Stimulated activated CD4-positive, alpha-beta T cell treated with anti-CD3 and anti-CD28 coated beads, Interleukin-12 subunit alpha, Interleukin-12 subunit beta, amount 100 ng/mL, for 48 hours (primary cell): ENCODE measurements at regions not wholly inside any gene's neighbourhood (a gene's known extent, or its start where the extent isn't known, plus 50 kb on each side); places are given as distances from the start of the nearest gene placed in this dataset.
A peak's percentile ranks its signal among the peaks of the same experiment; 100 is the strongest.

Experiments used
- DNase-seq, 3 donors: peaks; one replicate each; pipeline ENCODE4 v3.0.0-alpha.2; 2020; ENCODE audit warnings: low read depth in 2 of 3, low spot score in 1 of 3

DNA sequence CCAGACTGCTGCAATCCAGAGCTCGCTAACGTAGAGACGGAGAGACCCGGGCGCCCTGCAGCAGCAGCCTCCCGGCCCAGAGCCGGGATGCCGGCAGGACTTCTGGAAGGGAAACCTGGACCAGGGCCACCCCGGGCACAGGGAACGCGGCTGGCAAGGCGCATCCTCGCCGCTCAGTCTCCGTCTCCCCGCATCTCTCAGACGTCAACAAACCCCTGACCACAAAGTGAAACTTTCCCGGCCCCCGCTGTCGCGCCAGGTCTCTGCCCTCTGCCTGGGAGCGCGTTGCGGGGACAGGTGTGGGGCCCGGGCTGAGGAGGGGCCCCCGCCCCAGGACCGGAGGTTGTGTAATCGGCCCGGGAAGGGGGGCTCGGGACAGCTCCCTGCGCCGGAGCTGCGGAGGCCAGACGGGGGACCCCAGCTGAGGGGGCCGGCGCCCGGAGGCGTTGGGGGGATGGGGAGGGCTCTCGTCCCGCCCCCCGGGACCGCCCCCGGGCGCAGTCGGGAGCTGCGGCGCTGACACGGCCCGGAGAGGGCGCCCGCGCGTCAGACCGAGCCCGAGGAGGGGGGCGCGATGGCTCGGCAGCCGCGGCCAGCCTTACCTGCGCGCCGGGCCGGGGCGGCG, 116.6 kb upstream of the HIVEP3 start:
- peak in 2 of 3 donors; percentile 18 to 37 for DNase-seq

DNA sequence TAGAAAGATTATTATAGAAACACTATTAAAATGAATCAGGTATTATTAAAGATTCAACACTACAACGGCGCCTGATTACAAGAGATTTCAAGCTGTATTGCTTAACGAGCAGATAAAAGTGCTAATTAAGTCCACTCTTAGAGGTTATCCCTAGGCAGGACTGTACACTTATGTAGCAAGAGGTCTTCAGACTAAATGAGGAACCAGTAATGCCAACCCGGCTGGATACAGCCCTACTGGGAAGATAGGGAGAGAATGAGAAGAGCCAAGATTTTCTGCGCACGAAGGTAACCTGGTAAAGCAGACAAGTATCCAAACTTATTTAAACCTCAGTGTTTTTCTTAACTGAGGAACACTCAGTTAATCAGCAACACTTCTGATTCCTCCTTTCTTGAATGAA, 115.7 kb upstream of the HIVEP3 start:
- no peak for DNase-seq

DNA sequence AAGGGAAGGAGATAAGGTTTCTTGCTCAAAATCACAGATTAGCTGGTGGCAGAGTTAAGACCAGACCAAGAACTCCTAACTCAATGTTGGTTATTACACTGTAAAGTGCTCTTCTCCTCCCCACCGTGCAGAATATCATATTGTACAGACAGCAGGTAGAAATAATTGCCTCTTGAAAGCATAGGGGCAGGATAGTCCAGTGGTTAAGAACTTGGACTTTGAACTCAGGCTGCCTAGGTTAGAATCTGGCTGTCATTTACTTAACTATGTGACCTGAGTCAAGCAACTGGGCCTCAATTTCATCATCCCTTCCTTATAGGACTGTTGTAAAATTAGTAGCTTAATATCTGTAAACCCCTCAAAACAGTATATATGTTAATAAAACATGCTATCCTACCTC, 114.9 kb upstream of the HIVEP3 start:
- DNase-seq: no peak

DNA sequence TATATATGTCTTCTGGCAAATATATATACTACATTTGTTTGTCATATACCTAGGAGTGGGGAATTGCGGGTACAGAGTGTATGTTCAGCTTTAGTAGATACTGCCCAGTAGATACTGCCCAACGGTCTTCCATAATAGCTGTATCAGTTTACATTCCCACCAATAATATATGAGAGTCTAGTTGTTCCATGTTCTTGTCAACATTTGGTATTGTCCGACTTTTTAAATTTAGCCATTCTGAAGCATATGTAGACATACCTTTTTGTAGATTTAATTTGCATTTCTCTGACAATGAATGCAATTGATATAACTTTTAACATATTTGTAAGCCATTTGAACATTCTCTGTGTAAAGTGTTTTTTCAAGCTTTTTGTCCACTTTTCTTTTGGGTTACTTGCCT, 99.0 kb upstream of the HIVEP3 start:
- DNase-seq: no peak

DNA sequence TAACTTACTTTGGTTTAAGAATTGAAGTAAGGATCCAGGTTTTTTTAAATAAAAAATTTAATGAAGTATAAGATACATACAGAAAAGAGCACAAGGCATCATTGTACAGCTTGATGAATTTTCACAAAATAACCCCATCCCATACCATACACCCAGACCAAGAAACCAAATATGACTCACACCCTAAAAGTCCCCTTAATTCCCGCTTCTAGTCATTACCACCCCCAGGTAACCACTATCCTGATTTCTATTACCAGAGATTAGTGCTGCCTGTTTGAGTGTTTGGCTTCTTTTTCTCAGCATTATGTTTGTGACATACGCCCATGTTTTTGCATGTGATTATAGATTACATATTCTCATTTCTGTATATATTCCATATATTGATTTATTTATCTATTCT, 98.5 kb upstream of the HIVEP3 start:
- DNase-seq: peak in 1 of 3 donors; percentile 24

DNA sequence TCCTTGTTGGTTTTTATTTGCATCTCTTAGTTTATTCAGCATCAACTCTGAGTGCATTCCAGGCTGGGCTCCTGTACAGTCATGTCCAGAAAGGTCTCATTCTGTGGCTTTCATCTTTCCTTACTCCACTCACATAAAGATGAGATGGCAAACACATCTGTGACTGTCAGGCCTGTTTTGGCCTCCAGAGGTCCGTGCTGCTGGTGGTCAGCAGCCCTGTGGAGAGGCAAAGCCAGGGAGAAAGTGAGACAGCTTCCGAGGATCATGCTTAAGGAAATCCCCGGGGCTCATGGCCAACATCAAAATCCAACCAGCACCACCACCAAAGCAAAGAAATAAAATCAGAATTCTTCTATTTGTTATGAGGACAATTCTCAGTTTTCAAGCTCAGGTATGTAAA, 96.1 kb upstream of the HIVEP3 start:
- no peak for DNase-seq

DNA sequence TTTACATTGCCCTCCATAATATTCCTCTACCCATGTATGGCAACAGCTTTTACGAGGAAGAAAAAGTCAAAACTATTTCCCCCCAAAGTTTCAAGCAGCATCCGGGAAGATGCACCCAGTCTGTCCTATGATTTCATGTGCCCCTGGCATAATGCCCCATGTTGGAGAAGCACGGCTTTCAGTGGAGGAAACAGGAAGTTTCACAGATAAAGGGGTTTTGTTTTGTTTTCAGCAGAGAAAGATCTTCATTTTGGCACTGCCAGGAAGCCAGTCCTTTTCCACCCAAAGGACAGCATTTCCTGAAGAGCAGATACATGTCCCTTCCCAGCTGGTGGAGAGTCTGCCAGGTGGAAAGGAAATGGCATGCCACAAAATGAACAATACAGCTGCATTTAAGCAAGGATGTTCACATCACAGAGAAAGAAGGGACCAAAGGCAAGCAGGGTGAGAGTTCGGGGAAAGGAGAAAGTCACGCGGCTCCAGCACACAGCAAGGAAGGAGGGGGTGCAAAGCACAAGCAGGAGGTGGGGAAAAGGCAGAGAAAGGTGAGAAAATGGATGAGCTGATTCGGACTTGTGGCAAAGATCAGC, 95.3 kb upstream of the HIVEP3 start:
- DNase-seq: no peak

DNA sequence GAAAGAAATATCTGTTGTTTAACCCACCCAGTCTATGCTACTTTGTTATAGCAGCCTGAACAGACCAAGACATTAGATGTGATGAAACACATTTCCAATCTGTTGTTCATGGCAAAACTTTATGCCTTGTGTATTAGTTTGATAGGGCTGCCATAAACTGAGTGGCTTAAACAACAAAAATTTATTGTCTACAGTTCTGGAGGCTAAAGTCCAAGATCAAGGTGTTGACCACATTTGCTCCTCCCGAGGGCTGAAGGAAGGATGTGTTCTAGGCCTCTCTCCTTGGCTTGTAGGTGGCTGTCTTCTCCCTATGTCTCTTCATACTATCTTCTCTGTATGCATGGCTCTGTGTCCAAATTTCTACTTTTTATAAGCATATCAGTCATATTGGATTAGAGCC, 94.1 kb upstream of the HIVEP3 start:
- DNase-seq: no peak

DNA sequence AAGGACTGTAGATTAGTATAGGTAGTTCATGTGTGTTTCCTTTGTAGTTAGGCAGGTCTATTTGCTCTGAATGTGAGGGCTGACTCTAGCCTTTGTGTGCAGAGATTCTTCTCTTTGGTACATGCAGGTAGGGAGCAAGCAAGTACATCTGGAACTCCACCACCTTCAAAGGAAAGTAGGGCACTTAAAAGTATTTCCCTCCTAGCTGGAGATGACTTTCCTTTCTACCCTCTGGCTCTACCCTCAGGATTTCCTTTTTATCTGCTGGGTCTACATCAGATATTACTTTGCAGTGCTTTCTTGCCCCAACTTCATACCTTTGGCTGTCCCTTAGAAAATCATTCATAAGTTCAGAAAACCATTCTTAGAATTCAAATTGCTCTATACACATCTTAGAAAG, 91.7 kb upstream of the HIVEP3 start:
- no peak for DNase-seq

DNA sequence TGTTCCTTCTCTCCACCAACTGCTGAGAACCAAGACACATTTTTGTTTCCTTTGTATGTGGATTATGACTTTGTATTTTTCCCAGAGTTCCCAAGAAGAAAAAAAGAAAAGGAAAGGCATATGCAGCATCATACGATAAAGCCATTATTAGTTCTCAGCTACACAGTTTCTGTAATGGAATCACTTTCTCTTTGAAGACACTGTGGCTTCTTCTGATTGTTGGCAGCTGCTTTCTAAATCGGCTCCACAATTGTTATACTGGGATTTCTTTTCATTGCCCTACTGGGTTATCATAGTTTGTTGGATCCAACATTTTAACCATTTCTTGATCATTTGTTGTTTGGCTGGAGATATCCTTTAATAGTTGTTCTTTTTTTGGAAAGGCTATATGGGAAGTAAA, 89.5 kb upstream of the HIVEP3 start:
- no peak for DNase-seq

DNA sequence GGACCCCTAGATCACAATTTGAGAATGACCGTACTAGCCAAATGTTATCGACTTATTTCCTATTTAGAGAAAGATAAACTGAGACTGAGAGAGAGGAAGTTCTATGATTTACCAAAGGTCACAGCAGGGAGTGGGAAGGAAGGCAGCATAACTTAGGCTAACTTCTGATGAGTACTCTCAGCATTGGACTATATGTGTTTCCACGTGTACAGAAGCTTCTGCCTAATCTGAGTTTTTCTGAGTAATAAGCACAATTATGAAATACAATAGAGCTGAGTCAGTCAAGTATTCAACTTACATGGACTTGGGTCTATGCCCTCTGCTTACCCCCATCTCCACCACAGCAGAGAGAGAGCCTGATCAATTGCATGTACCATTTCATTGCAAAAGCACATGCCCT, 88.1 kb upstream of the HIVEP3 start:
- no peak for DNase-seq

DNA sequence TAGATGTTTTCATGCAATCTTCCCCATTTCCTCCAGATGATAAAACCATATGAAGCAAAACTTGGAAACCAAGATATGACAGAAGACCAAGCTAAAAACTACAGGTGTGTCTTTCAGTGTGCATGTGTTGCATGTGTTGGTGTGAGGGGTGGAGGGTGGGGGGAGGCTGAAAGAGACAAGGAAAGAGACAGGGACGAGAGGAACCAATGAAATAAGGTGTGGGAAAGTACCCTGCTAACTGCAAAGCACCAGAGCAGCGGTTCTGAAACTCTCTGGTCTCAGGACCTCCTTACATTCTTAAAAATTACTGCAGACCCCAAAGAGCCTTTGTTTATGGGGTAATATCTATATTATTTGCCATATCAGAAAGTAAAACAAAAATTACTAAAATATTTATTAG, 87.4 kb upstream of the HIVEP3 start:
- no peak for DNase-seq

DNA sequence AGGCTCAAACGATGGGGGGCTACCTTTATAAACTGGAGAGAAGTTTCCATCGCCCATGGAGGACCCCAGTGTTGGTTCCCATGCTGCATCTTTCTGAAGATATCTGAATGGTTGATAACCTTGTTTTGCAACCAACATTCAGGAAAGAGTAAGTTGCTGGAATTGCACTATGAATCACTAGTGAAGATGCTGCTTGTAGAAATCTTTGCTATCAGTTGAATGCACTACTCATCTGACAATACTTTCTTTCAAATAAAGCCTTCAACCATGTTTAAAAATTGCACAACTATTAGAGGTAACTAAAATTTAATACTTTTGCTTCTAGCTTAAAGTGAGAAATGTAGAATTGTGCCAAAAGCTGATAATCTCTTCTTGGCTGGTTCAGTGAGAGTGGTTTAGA, 86.8 kb upstream of the HIVEP3 start:
- no peak for DNase-seq

DNA sequence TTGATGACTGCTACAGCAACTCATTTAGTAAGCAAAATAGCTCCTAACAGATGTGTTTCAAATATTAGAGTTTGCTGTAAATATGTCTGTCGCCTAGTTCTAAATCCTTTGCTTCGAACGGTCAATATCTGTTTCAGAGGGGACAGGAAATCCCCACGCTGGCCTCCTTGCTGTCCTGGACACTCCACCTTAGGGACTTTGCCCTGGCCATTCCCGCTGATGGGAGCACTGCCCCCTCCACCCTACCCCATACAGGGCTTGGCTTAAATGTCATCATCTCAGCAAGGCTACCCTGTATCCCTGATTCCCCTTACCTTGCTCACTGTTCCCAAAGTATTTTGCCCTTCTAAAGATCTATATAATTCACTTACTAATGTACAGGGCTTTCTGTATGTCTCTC, 86.1 kb upstream of the HIVEP3 start:
- no peak for DNase-seq

DNA sequence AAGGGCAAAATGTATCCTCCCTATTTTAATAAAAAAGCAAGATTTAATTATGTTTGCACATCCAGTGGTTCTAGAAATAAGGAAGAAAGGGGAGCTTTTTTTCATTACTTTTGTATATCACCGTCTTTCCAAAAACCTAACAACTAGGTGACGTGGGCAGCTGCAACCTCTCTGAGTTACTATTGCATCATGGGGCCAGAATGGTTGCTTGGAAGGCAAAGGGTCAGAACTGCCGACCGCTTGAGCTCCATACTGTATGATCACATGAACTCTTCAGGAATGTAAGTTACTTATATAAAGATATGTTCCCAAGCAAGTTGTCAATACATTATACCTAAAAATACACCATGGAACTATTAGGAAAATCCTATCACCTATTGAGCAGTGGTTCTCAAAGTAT, 85.6 kb upstream of the HIVEP3 start:
- DNase-seq: no peak

DNA sequence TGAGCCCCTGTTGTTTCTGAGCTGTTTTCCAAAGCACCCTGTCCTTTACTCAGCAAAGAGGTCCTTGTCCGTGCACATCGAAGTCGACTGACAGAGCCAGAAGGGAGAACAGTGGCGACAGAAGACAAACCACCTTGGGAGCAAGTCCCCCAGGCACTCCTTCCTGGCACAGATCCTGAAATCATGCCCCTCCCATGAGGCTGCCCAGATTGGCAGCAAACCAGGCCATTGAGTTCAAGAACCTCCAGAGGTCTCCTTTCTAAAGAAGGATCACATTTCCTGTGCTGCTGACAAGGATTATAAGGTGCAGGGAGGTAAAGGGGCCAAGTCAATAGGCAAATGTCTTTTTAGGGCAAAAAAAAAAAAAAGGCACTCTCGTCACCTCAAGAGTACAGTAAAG, 84.7 kb upstream of the HIVEP3 start:
- DNase-seq: no peak

DNA sequence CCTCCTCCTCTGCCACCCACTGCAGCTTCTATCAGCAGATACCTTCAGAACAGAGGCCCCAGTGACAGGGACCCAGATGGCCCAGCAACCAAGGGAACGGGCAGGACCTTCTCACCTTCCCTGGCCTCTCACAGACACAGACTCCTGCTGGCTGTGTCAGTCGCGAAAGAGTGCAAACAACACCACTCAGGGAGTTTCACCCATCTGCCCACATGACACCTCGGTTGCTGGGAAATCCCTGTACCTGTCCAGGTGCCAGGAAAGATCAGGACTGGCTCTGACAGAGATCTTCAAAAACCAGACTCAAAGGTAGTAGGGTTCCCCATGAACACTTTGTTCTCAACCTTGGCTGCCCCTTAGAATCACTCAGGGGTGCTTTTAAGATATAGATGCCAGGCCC, 83.5 kb upstream of the HIVEP3 start:
- no peak for DNase-seq

DNA sequence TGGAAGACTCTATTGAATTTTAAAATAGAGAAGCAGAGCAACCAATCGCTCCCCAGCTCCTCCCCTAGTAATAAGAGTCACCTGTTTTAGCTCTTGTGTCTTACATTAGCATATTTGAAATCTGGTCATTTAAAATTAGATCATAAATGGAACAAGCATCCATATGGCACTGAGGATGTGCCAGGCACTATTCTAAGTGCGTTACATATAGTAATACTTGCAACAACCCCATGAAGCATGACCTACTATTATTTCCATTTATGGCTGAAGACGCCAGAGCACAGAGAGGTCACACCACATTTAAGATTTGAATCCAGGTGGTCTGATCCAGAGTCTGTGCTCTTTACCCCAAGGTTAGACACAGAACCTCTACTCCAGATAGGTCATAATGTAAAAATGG, 82.0 kb upstream of the HIVEP3 start:
- DNase-seq: no peak

DNA sequence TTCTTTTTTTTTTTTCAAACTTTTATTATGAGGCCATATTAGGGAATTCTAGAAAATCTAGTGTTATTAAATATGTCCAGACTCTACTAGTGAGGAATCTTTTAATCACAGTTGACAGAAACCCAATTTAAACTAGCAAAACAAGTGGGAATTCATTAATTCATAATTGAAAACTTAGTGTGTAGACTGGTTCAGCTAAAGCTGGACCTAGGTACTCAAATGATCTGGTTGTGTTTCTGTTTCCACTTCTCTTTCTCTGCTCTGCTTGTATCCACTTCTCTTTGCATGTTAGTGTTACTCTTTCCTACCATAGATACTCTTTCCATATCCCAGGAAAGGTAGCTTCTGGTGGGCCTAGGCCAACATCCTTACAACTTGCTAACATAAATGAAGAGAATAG, 81.2 kb upstream of the HIVEP3 start:
- DNase-seq: no peak

DNA sequence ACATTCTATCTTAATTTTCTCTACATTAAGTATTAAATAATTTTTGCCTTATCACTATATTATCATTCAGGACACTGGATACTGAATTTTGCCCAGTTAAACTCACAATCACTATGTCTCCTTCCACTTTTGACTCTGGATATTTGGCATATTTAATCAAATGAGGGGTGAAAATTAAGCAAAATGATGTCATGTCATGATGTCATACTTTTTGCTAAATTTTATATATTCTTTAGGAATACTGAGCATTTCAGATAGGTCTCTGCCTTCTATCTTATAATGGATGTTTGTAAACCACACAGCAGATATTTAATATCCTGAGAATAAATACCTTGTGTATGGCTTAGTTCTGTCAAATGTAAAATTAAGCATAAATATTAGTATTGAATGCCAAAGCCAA, 79.5 kb upstream of the HIVEP3 start:
- DNase-seq: no peak

DNA sequence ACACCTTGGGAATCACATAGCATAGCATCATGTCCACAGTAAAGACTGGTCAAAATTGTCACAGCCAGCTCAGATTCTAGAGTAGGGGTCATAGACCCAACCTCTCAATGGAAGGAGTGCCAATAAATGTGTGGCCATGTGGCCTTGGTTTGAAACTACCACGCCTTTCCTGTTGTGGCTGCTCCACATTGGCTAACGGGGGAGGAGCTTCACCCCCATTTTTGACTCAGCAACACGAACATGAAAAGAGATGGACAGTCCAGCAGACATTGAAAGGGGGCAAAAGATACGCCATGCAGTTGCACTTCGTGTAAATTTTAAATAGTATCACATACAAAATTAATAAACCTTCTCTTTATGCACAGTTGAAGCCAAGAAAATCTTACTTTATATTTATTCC, 78.4 kb upstream of the HIVEP3 start:
- no peak for DNase-seq

DNA sequence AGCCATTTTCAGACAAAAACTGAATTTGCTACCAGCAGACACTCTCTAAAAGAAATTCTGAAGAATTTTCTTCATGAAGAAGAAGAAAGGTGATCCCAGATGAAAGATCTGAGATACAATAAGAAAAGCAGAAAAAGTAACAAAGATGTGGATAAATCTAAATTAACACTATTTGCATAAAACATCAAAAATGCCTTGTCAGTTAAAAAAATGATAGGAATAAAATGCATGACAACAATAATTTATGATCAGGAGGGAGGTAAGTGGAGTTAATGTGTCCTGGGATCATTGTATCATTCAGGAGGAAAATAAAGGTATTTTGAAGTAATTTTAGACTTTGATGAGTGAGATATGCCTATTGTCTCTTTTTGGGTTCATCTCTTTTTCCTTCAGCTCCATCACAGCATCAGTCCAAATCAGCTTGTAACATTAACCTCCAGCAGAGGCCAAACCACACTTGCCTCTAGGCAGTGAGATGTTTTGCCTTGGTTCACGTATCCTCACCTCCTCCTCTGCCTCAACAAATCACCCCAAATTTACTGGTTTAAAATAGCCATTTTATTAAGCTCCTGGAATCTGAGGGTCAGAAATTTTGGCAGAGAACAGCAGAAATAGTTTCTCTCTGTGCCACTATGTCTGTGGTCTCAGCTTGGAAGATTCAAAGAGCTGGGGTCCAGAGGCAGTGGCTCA, 76.9 kb upstream of the HIVEP3 start:
- DNase-seq: no peak
